HG02840 (cell line): ENCODE measurements at regions not wholly inside any gene's neighbourhood (a gene's known extent, or its start where the extent isn't known, plus 50 kb on each side); places are given as distances from the start of the nearest gene placed in this dataset.

Experiments used
- ATAC-seq: cut with Tn5 transposase; IDR thresholded peaks from one replicate; pipeline ENCODE4 v1.9.1; 2021; ENCODE audit warnings: mild to moderate bottlenecking, moderate library complexity, moderate number of reproducible peaks; ENCODE audit not compliant: unreplicated experiment, low FRiP score

- no peak for ATAC-seq
These were observed 54.6 kb upstream of the PAX6 start for GRCh38 chr11:31865606-31866300.

DNA sequence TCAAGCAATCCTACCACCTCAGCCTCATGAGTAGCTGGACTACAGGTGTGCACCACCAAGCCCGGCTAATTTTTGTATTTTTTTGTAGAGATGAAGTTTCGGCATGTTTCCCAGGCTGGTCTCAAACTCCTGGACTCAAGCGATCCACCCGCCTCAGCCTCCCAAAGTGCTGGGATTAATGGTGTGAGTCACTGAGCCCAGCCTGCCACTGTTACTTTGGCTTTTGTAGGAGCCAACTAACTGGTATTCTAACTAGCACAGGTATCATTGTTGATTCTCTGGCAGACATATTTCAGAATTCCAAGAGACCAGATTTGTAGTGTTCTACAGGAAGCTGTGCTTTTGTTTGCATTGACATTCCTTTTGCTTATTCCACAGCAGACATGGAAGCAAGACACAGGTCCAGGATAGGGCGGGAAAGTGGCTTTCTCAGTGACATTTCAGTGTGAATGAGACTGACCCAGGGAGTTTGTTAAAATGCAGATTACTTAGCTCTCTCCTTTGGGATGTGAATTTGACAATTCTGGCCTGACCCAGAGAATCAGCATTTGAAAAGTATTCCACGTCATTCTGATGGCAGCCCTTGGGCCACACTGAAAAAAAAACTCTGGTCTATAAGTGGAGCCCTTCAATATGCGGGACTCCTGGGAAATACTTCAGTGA, 52.2 kb upstream of the PAX6 start:
- no peak for ATAC-seq

DNA sequence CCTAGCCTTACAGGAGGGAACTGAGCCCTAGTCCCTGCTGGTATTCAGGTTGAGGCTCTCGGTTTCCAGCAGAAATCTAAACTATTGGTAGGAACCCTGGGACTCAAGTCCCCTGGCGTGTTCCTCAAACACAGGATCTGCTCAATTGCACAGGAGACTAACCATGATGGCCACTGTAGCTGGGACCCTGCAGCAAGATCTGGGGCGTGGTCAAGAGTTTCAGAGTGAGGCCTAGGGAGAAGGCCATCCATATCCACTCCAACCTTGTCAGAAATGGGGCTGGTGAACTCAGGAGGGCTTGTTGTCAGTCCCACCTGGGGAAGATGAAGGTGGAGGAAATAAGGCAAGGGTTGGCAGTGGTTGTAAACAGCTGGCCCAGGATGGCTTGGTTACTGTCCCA, 49.9 kb upstream of the PAX6 start:
- no peak for ATAC-seq
